GM12878 (cell line): ENCODE measurements at regions not wholly inside any gene's neighbourhood (a gene's known extent, or its start where the extent isn't known, plus 50 kb on each side); places are given as distances from the start of the nearest gene placed in this dataset.

Experiments
- ATAC-seq: fragments of 200-7000 bp; cut with Tn5 transposase; 3 replicates; pipeline ENCODE4 v1.9.1; 2020; ENCODE audit warnings: mild to moderate bottlenecking, moderate library complexity
- BruUV-seq: library from RNA; stranded (reverse); fragments of 400-500 nt; replicated peaks from 2 replicates; lab custom pipeline; 2021; lab: Mats Ljungman, UMichigan
- CTCF ChIA-PET: fragments of 300-600 bp; sonication (Branson Sonifier 250); formaldehyde crosslinking; extraction: SDS; loops from one replicate; lab custom pipeline; 2021; ENCODE audit warnings: inconsistent platforms; lab: Yijun Ruan, JAX
- POLR2A ChIA-PET: fragments of 350-600 bp; formaldehyde crosslinking; extraction: SDS; loops from one replicate; lab custom pipeline; 2021; ENCODE audit warnings: inconsistent platforms; lab: Charles Lee
- RAD21 ChIA-PET: fragments of 300-600 bp; sonication (Branson Sonifier 250); formaldehyde crosslinking; loops from one replicate; lab custom pipeline; 2023; ENCODE audit warnings: antibody characterized with exemption; ENCODE audit not compliant: unreplicated experiment; lab: Charles Lee
- SMC1A ChIA-PET: fragments of 300-600 bp; sonication (Branson Sonifier 250); formaldehyde crosslinking; loops from one replicate; lab custom pipeline; 2023; ENCODE audit not compliant: unreplicated experiment, uncharacterized antibody; lab: Charles Lee
- DNase-seq: peaks from one replicate; pipeline ENCODE4 v3.0.0-alpha.2; 2011; ENCODE audit warnings: low read depth, low spot score
- FAIRE-seq: peaks from 3 replicates; lab custom pipeline; 2011; peaks lifted over from hg19 to GRCh38; lab: Jason Lieb, UNC
- H2AFZ ChIP-seq: 2 replicates; pipeline ENCODE4 v1.6.0; 2011; ENCODE audit warnings: low read depth, low read length, control low read depth; ENCODE audit not compliant: control insufficient read depth
- H3K27ac ChIP-seq: 2 replicates; pipeline ENCODE4 v1.5.1; 2011; ENCODE audit warnings: control low read depth; ENCODE audit not compliant: control insufficient read depth, insufficient read depth
- H3K27me3 ChIP-seq, 2 experiments: replicated peaks in 1 of 2; 2 replicates each; pipeline versions ENCODE4 v1.6.0 to v1.6.1; 2011; ENCODE audit warnings: low read length in 1 of 2; ENCODE audit not compliant: control insufficient read depth in 2 of 2, insufficient read depth in 2 of 2
- H3K36me3 ChIP-seq, 2 experiments: 2 replicates each; pipeline ENCODE4 v1.5.1; 2011; ENCODE audit warnings: low read length in 1 of 2; ENCODE audit not compliant: control insufficient read depth in 2 of 2, insufficient read depth in 2 of 2
- H3K4me1 ChIP-seq: 2 replicates; pipeline ENCODE4 v1.6.1; 2011; ENCODE audit warnings: mild to moderate bottlenecking, low read length, moderate library complexity, mixed read lengths; ENCODE audit not compliant: control insufficient read depth, insufficient read depth
- H3K4me2 ChIP-seq: 2 replicates; pipeline ENCODE4 v1.6.0; 2011; ENCODE audit warnings: control low read depth; ENCODE audit not compliant: control insufficient read depth, insufficient read depth
- H3K4me3 ChIP-seq: fragments of 200-600 bp; sonication (generic); 2 replicates; pipeline ENCODE4 v1.5.1; 2016
- H3K79me2 ChIP-seq: 2 replicates; pipeline ENCODE4 v1.6.0; 2011; ENCODE audit warnings: low read length; ENCODE audit not compliant: control insufficient read depth, insufficient read depth
- H3K9ac ChIP-seq: 2 replicates; pipeline ENCODE4 v1.8.0; 2011; ENCODE audit warnings: low read length, control low read depth, mixed read lengths; ENCODE audit not compliant: control insufficient read depth, insufficient read depth
- H3K9me3 ChIP-seq: replicated peaks from 3 replicates; pipeline ENCODE4 v1.5.1; 2011; ENCODE audit warnings: mild to moderate bottlenecking, low read length; ENCODE audit not compliant: control insufficient read depth, insufficient read depth
- H4K20me1 ChIP-seq: 2 replicates; pipeline ENCODE4 v1.6.0; 2011; ENCODE audit not compliant: control insufficient read depth, insufficient read depth
- GATAD2B ChIP-seq: fragments of 450-650 bp; conservative IDR thresholded peaks from 2 replicates; pipeline ENCODE4 v1.6.1; 2017; ENCODE audit warnings: low read depth, mild to moderate bottlenecking, moderate library complexity
- HCFC1 ChIP-seq: fragments of 150-350 bp; IDR thresholded peaks from 2 replicates; pipeline ENCODE4 v1.6.1; 2014; ENCODE audit warnings: low read length
- IKZF1 ChIP-seq: fragments of 450-650 bp; conservative IDR thresholded peaks from 2 replicates; pipeline ENCODE4 v1.6.1; 2017; ENCODE audit warnings: antibody characterized with exemption, mild to moderate bottlenecking
- MAX ChIP-seq: IDR thresholded peaks from 2 replicates; pipeline ENCODE4 v1.6.1; 2012; ENCODE audit warnings: low read depth, low read length, improper control_type of control experiment
- SKIL ChIP-seq: fragments of 450-650 bp; IDR thresholded peaks from 2 replicates; pipeline ENCODE4 v1.6.1; 2017; ENCODE audit warnings: mild to moderate bottlenecking, low read depth, inconsistent platforms; ENCODE audit not compliant: poor library complexity, severe bottlenecking
- SRF ChIP-seq, 2 experiments: IDR thresholded peaks; 2 replicates each; pipeline ENCODE4 v1.6.1; 2011; ENCODE audit warnings: low read depth in 2 of 2, low read length in 2 of 2, mild to moderate bottlenecking in 1 of 2, moderate library complexity in 1 of 2
- WGBS: methylation state at CpG from one replicate; pipeline ENCODE4 v1.1.6; 2016; ENCODE audit warnings: low lambda C conversion rate; ENCODE audit not compliant: insufficient replicate concordance, insufficient coverage; ENCODE audit errors: missing lambda C conversion rate; 5-methylcytosine and 5-hydroxymethylcytosine counted together
- in situ Hi-C: fragments of 300-500 bp; cut with MboI; formaldehyde crosslinking; loops from 9 replicates; pipeline ENCODE4 v1.14.3; 2018; ENCODE audit warnings: mixed read lengths
- intact Hi-C: fragments of 100-400 bp; cut with micrococcal nuclease; formaldehyde crosslinking; loops from one replicate; pipeline ENCODE4 v1.14.2; 2022; ENCODE audit not compliant: unreplicated experiment
- TF ChIP-seq, protein P1 (sequence below): IDR thresholded peaks from 2 replicates; pipeline ENCODE4 v1.6.1; 2011; ENCODE audit warnings: mild to moderate bottlenecking, low read depth, low read length, moderate library complexity; ENCODE audit not compliant: insufficient replicate concordance

- 27% methylated on average over 1 of the region's 1 CpG for WGBS
- Histone ChIP-seq H3K27me3 (no peaks in the 10 kb centered on the region), H3K4me2 (no peak overlapping the region), H3K9ac (no peak overlapping the region), H3K27ac (no peak overlapping the region), H3K36me3 (no peaks in the 10 kb centered on the region), H2AFZ (no peak overlapping the region), H3K9me3 (no peaks in the 10 kb centered on the region), H3K79me2 (no peaks in the 10 kb centered on the region), H3K4me1 (no peaks in the 10 kb centered on the region), H3K4me3 (no peak overlapping the region), H4K20me1 (no peaks in the 10 kb centered on the region)
- no TSS peak for BruUV-seq
- no peak for TF ChIP-seq GATAD2B
- no peak for TF ChIP-seq MAX
- no peak for TF ChIP-seq IKZF1
- TF ChIP-seq, protein P1, sequence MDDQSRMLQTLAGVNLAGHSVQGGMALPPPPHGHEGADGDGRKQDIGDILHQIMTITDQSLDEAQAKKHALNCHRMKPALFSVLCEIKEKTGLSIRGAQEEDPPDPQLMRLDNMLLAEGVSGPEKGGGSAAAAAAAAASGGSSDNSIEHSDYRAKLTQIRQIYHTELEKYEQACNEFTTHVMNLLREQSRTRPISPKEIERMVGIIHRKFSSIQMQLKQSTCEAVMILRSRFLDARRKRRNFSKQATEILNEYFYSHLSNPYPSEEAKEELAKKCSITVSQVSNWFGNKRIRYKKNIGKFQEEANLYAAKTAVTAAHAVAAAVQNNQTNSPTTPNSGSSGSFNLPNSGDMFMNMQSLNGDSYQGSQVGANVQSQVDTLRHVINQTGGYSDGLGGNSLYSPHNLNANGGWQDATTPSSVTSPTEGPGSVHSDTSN = no peak
- no peak for TF ChIP-seq SRF (IDR thresholded peaks at IDR 0.05; ENCODE audit: low read depth in 2 of 2, low read length in 2 of 2)
- no peak for TF ChIP-seq HCFC1
- no peak for TF ChIP-seq SKIL
- SMC1A ChIA-PET = no interaction called here
- ATAC-seq = no peak
- in situ Hi-C loops = no loop called here
- no peak for DNase-seq
- CTCF ChIA-PET = no interaction called here
- POLR2A ChIA-PET = no interaction called here
- intact Hi-C loops = loop anchor here (10.0 kb wide), 1 partner anchor 61 kb away; no protein-coding TSS in a partner anchor
- RAD21 ChIA-PET = no interaction called here
- FAIRE-seq = no peak
Observed at GRCh38 chr18:67695684-67696083, 179.2 kb upstream of the DSEL start.
